CD4-positive, CD25-positive, alpha-beta regulatory T cell (primary cell): ENCODE measurements at regions not wholly inside any gene's neighbourhood (a gene's known extent, or its start where the extent isn't known, plus 50 kb on each side); places are given as distances from the start of the nearest gene placed in this dataset.
A peak's percentile ranks its signal among the peaks of the same experiment; 100 is the strongest.

ENCODE experiments used
- ATAC-seq, 2 donors: fragments of 150-1000 bp; cut with Tn5 transposase; one replicate each; pipeline ENCODE4 v1.10.0; 2021; ENCODE audit warnings: low read depth in 2 of 2, moderate number of reproducible peaks in 2 of 2, moderate library complexity in 1 of 2
- DNase-seq, 3 donors: peaks; one replicate each; pipeline versions ENCODE4 v3.0.0 to v3.0.0-alpha.2; 2012 to 2022; ENCODE audit warnings: mixed read lengths in 1 of 3
- H3K27ac ChIP-seq: one replicate; pipeline ENCODE4 v1.7.0; 2013; ENCODE audit warnings: mild to moderate bottlenecking, low read length; ENCODE audit not compliant: insufficient read depth, poor library complexity, severe bottlenecking
- H3K27me3 ChIP-seq: one replicate; pipeline ENCODE4 v1.7.0; 2013; ENCODE audit warnings: low read length; ENCODE audit not compliant: control insufficient read depth, insufficient read depth
- H3K36me3 ChIP-seq: one replicate; pipeline ENCODE4 v1.7.0; 2013; ENCODE audit warnings: mild to moderate bottlenecking, low read length, moderate library complexity; ENCODE audit not compliant: control insufficient read depth, insufficient read depth
- H3K4me1 ChIP-seq: 2 replicates; pipeline ENCODE4 v1.7.0; 2013; ENCODE audit warnings: mild to moderate bottlenecking, low read length; ENCODE audit not compliant: insufficient read depth, control insufficient read depth, poor library complexity, severe bottlenecking
- H3K4me3 ChIP-seq: one replicate; pipeline ENCODE4 v1.7.0; 2013; ENCODE audit warnings: low read depth, mild to moderate bottlenecking, low read length, moderate library complexity
- H3K9me3 ChIP-seq, 2 experiments: 1 replicate in 1 of 2; 2 replicates in 1 of 2; pipeline ENCODE4 v1.7.0; 2013; ENCODE audit warnings: low read length in 2 of 2, mild to moderate bottlenecking in 1 of 2, moderate library complexity in 1 of 2; ENCODE audit not compliant: control insufficient read depth in 2 of 2
- H3K27ac Mint-ChIP-seq, 3 donors: one replicate each; pipeline ENCODE4 v1.8.0; 2020 to 2022; ENCODE audit warnings: mild to moderate bottlenecking in 3 of 3, mixed read lengths in 3 of 3, moderate library complexity in 2 of 3
- H3K27me3 Mint-ChIP-seq: one replicate; pipeline ENCODE4 v1.8.0; 2022; ENCODE audit warnings: mild to moderate bottlenecking, mixed read lengths
- H3K36me3 Mint-ChIP-seq: one replicate; pipeline ENCODE4 v1.8.0; 2020; ENCODE audit warnings: mixed read lengths
- H3K4me1 Mint-ChIP-seq, 4 donors: one replicate each; pipeline ENCODE4 v1.8.0; 2020 to 2022; ENCODE audit warnings: mixed read lengths in 4 of 4, mild to moderate bottlenecking in 1 of 4
- H3K4me3 Mint-ChIP-seq, 4 donors: one replicate each; pipeline ENCODE4 v1.8.0; 2020 to 2022; ENCODE audit warnings: mild to moderate bottlenecking in 4 of 4, mixed read lengths in 4 of 4, moderate library complexity in 3 of 4
- H3K9me3 Mint-ChIP-seq, 7 donors: one replicate each; pipeline ENCODE4 v1.8.0; 2020 to 2022; ENCODE audit warnings: mixed read lengths in 7 of 7, mild to moderate bottlenecking in 3 of 7, moderate library complexity in 2 of 7

DNA sequence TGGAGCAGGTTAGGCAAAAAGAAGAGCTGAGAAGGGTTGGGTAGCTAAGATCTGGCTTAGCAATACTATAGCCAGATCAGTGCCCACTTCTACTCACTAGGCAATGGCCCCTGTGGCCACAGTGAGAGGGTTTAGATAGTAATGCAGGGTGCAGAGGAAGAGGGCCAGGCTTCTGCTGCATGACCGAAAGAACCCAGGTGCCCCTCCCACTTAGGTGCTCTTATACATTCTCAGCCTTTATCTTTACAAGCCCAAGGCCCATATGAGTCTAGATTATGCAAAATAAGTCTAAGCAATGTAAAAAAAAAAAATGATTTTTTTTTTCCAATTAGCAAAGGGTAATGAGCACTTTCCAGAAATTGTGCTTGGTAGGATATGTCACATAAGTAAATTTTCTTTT, 171.3 kb downstream of the CD24 start:
- H3K36me3 ChIP-seq, result no peaks in the 10 kb centered on the region
- H3K9me3 ChIP-seq, result peaks cover 4 to 10% of the 10 kb centered on the region in 2 experiments
- H3K4me1 ChIP-seq, result no peaks in the 10 kb centered on the region
- H3K4me3 ChIP-seq, result no peak overlapping the region
- Mint-ChIP-seq H3K9me3 (peaks cover 0 to 15% (median 4%) of the 10 kb centered on the region in 7 donors), H3K4me1 (no peaks in the 10 kb centered on the region), H3K4me3 (no peak overlapping the region), H3K27ac (peak overlapping the region in 1 of 3 donors; percentile 18), H3K27me3 (peaks cover 26% of the 10 kb centered on the region), H3K36me3 (no peaks in the 10 kb centered on the region)
- peaks cover 3% of the 10 kb centered on the region for H3K27me3 ChIP-seq
- DNase-seq (no peak), ATAC-seq (no peak)
- H3K27ac ChIP-seq, result no peak overlapping the region

DNA sequence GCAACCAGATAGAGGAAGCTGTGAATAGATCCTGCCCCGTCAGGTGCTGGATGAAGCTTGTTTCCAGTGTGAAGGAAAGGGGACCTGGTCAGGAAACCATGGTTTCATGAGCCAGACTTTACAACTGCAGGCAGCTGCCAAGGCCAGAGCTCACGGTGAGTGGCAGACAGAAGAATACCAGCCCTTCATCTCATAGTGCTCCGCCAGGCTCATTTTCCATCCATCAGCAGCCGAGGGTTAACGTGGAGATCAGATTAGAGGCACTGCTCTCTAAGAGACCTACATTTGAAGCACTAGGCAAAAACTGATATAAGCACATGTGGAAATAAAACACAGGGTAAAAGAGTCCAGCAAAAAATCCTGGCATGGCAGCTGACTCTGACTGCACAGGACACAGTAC, 172.4 kb downstream of the CD24 start:
- Histone ChIP-seq H3K27me3 (peaks cover 3% of the 10 kb centered on the region), H3K9me3 (peaks cover 0 to 2% of the 10 kb centered on the region in 2 experiments), H3K4me1 (no peaks in the 10 kb centered on the region), H3K27ac (no peak overlapping the region), H3K36me3 (no peaks in the 10 kb centered on the region), H3K4me3 (no peak overlapping the region)
- Mint-ChIP-seq H3K27ac (no peak overlapping the region), H3K4me3 (no peak overlapping the region), H3K4me1 (no peaks in the 10 kb centered on the region), H3K27me3 (peaks cover 26% of the 10 kb centered on the region), H3K36me3 (no peaks in the 10 kb centered on the region), H3K9me3 (peaks cover 0 to 6% (median 4%) of the 10 kb centered on the region in 7 donors)
- DNase-seq (no peak), ATAC-seq (peak in 1 of 2 donors; percentile 11)

DNA sequence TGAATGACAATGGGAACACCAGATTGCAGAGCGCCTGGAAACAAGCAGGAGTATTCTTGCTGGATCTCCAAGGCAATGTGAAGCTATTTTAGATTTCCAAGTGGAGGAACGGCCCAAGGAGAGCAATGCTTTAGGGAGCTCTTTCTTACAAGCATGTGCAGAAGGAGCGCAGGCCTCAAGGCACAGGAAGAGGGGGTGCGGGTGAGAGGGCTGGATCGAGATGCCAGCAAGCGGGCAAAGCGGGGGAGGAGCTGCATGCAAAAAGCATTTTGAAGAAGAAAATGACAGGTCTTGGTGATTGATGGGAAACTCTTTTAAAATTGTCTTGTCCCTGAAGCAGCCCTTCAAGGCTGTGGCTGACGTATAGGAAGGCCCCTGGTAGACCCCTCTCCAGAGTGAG, 171.9 kb downstream of the QRSL1 start:
- H3K9me3 ChIP-seq, result no peaks in the 10 kb centered on the region
- Mint-ChIP-seq H3K4me1 (no peaks in the 10 kb centered on the region), H3K27me3 (peaks cover 26% of the 10 kb centered on the region), H3K27ac (no peak overlapping the region), H3K36me3 (no peaks in the 10 kb centered on the region), H3K9me3 (peaks cover 0 to 4% (median 0%) of the 10 kb centered on the region in 7 donors), H3K4me3 (no peak overlapping the region)
- H3K4me1 ChIP-seq, result no peaks in the 10 kb centered on the region
- H3K27me3 ChIP-seq, result peaks cover 3% of the 10 kb centered on the region
- ATAC-seq (no peak), DNase-seq (no peak)
- no peaks in the 10 kb centered on the region for H3K36me3 ChIP-seq
- no peak overlapping the region for H3K27ac ChIP-seq
- no peak overlapping the region for H3K4me3 ChIP-seq

DNA sequence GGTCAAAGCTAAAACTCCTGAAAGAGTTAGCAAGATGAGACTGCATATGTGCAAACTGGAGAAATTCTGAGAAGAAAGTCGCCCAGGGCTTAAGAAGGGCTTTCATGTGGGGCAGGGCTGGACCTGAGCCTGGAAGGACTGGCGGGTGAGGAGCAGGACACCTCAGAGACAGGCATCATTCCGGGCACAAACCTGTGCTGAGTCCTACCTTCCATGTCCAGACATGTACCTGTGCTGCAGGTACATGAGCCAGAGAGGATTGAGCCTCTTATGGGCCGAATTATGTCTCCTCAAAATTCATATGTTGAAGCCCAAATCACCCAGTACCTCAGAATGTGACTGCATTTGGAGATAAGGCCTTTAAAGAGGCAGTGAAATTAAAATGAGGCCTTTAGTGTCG, 171.0 kb downstream of the QRSL1 start:
- Histone ChIP-seq H3K36me3 (no peaks in the 10 kb centered on the region), H3K4me1 (no peaks in the 10 kb centered on the region), H3K4me3 (no peak overlapping the region), H3K9me3 (no peaks in the 10 kb centered on the region), H3K27me3 (peaks cover 6% of the 10 kb centered on the region), H3K27ac (no peak overlapping the region)
- H3K4me1 Mint-ChIP-seq, result no peaks in the 10 kb centered on the region
- ATAC-seq (no peak), DNase-seq (no peak)
- no peaks in the 10 kb centered on the region for H3K36me3 Mint-ChIP-seq
- no peak overlapping the region for H3K27ac Mint-ChIP-seq
- peaks cover 31% of the 10 kb centered on the region for H3K27me3 Mint-ChIP-seq
- no peak overlapping the region for H3K4me3 Mint-ChIP-seq
- H3K9me3 Mint-ChIP-seq, result peaks cover 0 to 4% (median 0%) of the 10 kb centered on the region in 7 donors

DNA sequence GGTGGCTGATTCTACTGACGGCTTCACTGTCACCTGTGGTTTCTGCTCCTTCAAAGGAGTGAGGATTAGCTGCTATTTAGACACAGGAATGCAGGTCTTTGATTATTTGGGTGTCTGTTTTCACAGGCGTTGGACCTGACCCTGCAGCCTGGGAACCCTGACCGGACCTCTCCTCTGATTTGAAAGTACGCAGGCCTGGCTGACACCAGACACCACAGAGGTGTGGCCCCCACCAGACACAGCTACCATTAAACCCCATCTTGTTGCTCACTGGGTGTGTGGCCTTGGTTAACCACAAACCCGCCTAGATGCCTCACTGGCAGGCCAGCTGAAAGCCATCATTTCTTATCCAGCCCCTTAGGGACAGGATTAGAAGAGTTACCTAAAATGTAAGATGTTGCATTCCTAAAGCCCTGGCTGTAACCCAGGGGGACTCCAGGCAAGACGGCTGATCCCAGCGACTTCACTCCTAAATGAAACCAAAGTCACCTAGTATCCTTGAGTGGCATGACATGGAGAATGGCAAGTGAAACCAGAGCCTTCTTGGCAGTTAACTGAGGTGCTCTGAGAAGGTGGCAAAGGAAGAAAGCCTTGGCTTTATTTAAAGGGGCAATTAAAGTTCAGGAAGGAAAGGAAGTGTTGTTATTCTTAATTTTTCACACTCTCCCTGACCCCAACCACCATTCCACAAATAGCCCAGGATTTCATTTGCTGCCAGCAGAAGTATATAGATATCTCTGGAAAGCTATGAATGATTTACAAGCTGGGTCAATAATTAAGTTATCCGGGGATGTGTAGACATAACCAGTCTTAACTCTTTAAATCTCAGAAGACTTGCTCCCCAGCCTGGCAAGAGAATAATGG, 169.9 kb downstream of the QRSL1 start:
- Mint-ChIP-seq H3K4me1 (no peaks in the 10 kb centered on the region), H3K36me3 (no peaks in the 10 kb centered on the region), H3K27ac (no peak overlapping the region), H3K9me3 (peaks cover 0 to 4% (median 0%) of the 10 kb centered on the region in 7 donors), H3K27me3 (peaks cover 31% of the 10 kb centered on the region), H3K4me3 (no peak overlapping the region)
- Histone ChIP-seq H3K4me3 (no peak overlapping the region), H3K27me3 (peaks cover 6% of the 10 kb centered on the region), H3K36me3 (no peaks in the 10 kb centered on the region), H3K27ac (no peak overlapping the region), H3K4me1 (no peaks in the 10 kb centered on the region), H3K9me3 (no peaks in the 10 kb centered on the region)
- ATAC-seq (no peak), DNase-seq (peak in 1 of 3 donors; percentile 11)

DNA sequence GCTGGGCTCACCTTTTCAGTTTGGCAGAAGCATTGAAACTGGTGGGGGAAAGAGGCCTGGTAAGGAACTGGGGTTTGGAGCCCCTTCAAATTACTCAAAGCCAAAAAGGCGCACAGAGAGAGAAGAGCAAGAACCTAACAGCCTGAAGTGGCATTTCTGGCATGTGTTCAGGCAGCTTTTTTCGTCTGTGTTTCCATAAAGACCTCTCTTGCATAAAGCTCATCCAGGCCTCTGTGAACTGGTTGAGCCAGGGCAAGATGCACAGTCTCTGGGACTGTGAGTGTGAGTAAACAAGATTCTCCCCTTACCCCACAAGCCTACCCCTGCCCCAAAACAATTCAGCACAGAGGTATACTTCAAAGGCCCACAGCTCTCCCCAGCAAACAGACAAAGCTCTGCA, 167.8 kb downstream of the QRSL1 start:
- peaks cover 6% of the 10 kb centered on the region for H3K27me3 ChIP-seq
- no peaks in the 10 kb centered on the region for H3K36me3 ChIP-seq
- H3K4me1 ChIP-seq, result no peaks in the 10 kb centered on the region
- no peak overlapping the region for H3K4me3 Mint-ChIP-seq
- no peak for ATAC-seq
- no peaks in the 10 kb centered on the region for H3K4me1 Mint-ChIP-seq
- H3K4me3 ChIP-seq, result no peak overlapping the region
- H3K9me3 Mint-ChIP-seq, result peaks cover 0 to 2% (median 0%) of the 10 kb centered on the region in 7 donors
- H3K36me3 Mint-ChIP-seq, result no peaks in the 10 kb centered on the region
- no peak overlapping the region for H3K27ac Mint-ChIP-seq
- no peak overlapping the region for H3K27ac ChIP-seq
- no peak for DNase-seq
- no peaks in the 10 kb centered on the region for H3K9me3 ChIP-seq
- H3K27me3 Mint-ChIP-seq, result peaks cover 22% of the 10 kb centered on the region

DNA sequence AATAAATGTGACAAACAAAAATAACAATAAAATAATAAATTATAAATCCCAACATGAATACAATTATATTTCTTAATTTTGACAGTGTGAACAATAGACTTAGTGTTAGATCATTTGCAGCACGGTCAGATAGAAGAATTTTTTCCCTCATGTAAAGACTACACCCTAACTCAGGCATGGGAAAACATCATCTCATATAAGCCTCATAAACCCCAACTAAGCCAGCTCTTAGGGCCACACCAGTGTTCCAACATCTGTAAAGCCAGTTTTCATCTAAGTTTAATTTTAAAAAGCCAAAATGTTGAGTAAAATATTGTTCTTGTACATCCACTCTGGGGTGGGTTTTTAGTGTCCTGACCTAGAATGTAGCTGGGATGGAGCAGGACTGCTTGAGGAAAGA, 167.4 kb downstream of the QRSL1 start:
- H3K27ac ChIP-seq, result no peak overlapping the region
- no peaks in the 10 kb centered on the region for H3K9me3 ChIP-seq
- H3K36me3 Mint-ChIP-seq, result no peaks in the 10 kb centered on the region
- H3K36me3 ChIP-seq, result no peaks in the 10 kb centered on the region
- H3K9me3 Mint-ChIP-seq, result peaks cover 0 to 2% (median 0%) of the 10 kb centered on the region in 7 donors
- no peak overlapping the region for H3K4me3 ChIP-seq
- H3K27ac Mint-ChIP-seq, result no peak overlapping the region
- H3K4me1 ChIP-seq, result no peaks in the 10 kb centered on the region
- ATAC-seq, result no peak
- H3K27me3 Mint-ChIP-seq, result peaks cover 22% of the 10 kb centered on the region
- H3K4me1 Mint-ChIP-seq, result no peaks in the 10 kb centered on the region
- no peak for DNase-seq
- peaks cover 6% of the 10 kb centered on the region for H3K27me3 ChIP-seq
- no peak overlapping the region for H3K4me3 Mint-ChIP-seq

DNA sequence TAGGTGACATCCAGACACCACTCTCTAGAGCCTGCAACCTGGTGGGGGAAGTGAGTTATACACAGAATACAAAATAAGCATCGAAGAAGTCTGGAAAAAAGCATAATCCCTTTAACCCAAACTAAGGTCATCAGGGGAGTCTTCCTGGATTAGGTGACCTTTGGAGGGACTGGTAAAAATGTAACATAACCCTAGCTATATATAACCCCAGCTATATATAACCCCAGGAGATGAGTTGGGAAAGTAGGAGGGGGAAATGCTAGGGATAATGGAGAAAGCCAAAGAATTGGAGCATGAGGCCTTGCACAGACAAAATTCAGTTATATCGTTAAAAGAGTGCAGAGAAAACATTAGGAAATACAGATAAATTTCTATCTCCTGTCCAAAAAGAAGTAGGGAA, 164.8 kb downstream of the QRSL1 start:
- peaks cover 0 to 4% (median 0%) of the 10 kb centered on the region in 7 donors for H3K9me3 Mint-ChIP-seq
- no peak overlapping the region for H3K4me3 ChIP-seq
- peaks cover 3% of the 10 kb centered on the region for H3K27me3 ChIP-seq
- H3K4me1 ChIP-seq, result no peaks in the 10 kb centered on the region
- H3K27ac ChIP-seq, result no peak overlapping the region
- H3K36me3 ChIP-seq, result no peaks in the 10 kb centered on the region
- H3K4me1 Mint-ChIP-seq, result no peaks in the 10 kb centered on the region
- ATAC-seq (no peak), DNase-seq (no peak)
- H3K36me3 Mint-ChIP-seq, result no peaks in the 10 kb centered on the region
- no peak overlapping the region for H3K4me3 Mint-ChIP-seq
- H3K9me3 ChIP-seq, result no peaks in the 10 kb centered on the region
- peaks cover 25% of the 10 kb centered on the region for H3K27me3 Mint-ChIP-seq
- no peak overlapping the region for H3K27ac Mint-ChIP-seq
